K562 (cell line): ENCODE measurements at regions not wholly inside any gene's neighbourhood (a gene's known extent, or its start where the extent isn't known, plus 50 kb on each side); places are given as distances from the start of the nearest gene placed in this dataset.

ENCODE experiments used
- DNMT1 ChIP-seq: fragments of 450-650 bp; IDR thresholded peaks from 2 replicates; pipeline ENCODE4 v1.6.1; 2016; ENCODE audit warnings: antibody characterized with exemption, mild to moderate bottlenecking
- ETV6 ChIP-seq, 3 experiments: fragments of 150-350 bp in 1 of 3; sonication (generic) in 1 of 3; formaldehyde crosslinking in 1 of 3; IDR thresholded peaks; 2 replicates each; pipeline versions ENCODE4 v1.6.1 to v1.8.0; 2014 to 2022; ENCODE audit warnings: borderline replicate concordance in 2 of 3, low read depth in 2 of 3, antibody characterized with exemption in 1 of 3, low read length in 1 of 3, mild to moderate bottlenecking in 1 of 3, missing genetic modification reagents in 1 of 3
- FOXK2 ChIP-seq, 2 experiments: fragments of 450-650 bp; IDR thresholded peaks in 1 of 2; conservative IDR thresholded peaks in 1 of 2; 2 replicates each; pipeline ENCODE4 v1.6.1; 2016; ENCODE audit warnings: low read depth in 2 of 2, mild to moderate bottlenecking in 1 of 2
- POU5F1 ChIP-seq: fragments of 150-350 bp; IDR thresholded peaks from 2 replicates; pipeline ENCODE4 v1.6.1; 2014; ENCODE audit warnings: borderline replicate concordance, low read length, low read depth, mild to moderate bottlenecking; ENCODE audit not compliant: partially characterized antibody

DNA sequence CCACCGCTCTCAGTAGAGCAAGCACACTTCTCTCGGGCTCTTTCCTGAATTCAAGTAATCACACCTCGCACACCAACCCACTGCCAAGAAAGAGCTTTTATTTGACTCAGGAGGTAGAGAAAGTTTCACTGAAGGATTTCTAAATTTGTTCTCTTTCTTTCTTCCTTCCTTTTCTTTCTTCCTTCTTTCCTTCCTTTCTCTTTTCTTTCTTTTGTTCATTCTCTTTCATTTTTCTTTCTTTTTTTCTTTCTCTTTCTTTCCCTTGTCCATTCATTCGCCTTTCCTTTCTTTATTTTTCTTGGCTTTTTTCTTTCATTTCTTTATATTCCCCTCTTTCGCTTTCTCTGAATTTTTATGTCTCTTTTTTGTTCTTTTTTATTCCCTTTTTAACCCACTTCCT is 300.1 kb downstream of the ENC1 start:
- TF ChIP-seq POU5F1 (no peak), FOXK2 (conservative IDR thresholded peaks at IDR 0.05 in 1 of 2, IDR thresholded peaks at IDR 0.05 in 1 of 2; ENCODE audit: low read depth in 2 of 2) (no peak), DNMT1 (no peak), ETV6 (IDR thresholded peaks at IDR 0.05; ENCODE audit: borderline replicate concordance in 1 of 2, low read depth in 2 of 2, low read length in 1 of 2) (no peak), ETV6 (CRISPR knock-in tag; IDR thresholded peaks at IDR 0.05; ENCODE audit: borderline replicate concordance) (no peak)
